Hematopoietic multipotent progenitor cell treated with erythropoietin and hydrocortisone succinate and interleukin-3 and kit ligand, for 15 days (in vitro differentiated cells): ENCODE measurements at regions not wholly inside any gene's neighbourhood (a gene's known extent, or its start where the extent isn't known, plus 50 kb on each side); places are given as distances from the start of the nearest gene placed in this dataset.
"Not testable (repeated sequence)": the region's sequence is repeated elsewhere in the genome, so short reads cannot be mapped to it uniquely, and the experiment has no call there.

Experiments
- DNase-seq: peaks from one replicate; pipeline ENCODE4 v3.0.0-alpha.2; 2015; ENCODE audit warnings: low spot score

DNA sequence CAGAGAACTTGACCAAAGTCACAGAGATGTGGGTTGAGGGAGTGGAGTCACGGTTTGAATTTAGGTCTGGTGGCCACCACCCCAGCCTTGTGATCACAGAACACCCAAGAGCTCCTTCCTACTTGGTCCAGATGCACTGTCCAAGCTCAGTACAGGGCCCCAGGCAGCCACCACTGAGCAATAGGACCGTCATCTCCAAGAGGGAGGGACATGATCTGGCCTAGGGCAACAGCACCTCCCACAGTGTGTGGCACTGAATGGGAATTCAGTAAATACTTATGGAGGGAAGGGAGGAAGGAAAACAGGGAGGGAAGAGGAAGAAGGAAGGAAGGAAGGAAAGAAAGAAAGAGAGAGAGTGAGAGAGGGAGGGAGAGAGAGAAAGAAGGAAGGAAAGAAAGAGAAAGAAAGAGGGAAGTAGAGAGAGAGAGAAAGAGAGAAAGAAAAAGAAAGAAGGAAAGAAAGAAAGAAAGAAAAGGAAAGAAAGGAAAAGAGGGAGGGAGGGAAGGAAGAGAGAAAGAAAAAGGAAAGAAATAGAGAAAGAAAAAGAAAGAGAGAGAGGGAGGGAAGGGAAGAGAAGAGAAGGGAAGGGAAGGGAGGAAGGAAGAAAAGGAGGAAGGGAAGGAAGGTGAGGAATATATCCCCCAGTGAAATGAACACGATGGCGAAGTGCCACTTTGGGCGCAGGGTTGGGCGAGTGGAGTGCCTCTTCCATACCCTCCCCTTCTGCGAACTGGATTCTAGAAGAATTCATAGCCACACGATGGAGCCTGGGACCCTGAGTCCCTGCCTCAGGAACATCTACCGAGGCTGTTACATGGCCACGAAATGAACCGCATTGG is 243.7 kb downstream of the TFAP2C start:
- no peak for DNase-seq

DNA sequence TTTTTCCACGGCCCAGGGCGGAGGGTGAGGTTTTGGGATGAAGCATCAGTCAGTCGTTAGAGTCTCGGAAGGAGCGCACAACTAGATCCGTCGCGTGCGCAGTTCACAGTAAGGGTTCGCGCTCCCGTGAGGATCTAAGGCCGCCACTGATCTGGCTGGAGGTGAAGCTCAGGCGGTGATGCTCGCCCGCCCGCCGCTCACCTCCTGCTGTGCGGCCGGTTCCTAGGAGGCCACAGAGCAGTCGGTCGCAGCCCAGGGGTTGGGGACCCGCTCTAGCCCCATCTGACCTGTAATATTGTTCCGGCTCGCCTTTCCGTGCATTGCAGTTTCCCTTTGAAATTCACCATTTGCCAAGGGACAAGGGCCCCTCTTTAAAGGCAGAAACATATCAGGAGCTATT is 244.7 kb downstream of the TFAP2C start:
- DNase-seq = no peak

DNA sequence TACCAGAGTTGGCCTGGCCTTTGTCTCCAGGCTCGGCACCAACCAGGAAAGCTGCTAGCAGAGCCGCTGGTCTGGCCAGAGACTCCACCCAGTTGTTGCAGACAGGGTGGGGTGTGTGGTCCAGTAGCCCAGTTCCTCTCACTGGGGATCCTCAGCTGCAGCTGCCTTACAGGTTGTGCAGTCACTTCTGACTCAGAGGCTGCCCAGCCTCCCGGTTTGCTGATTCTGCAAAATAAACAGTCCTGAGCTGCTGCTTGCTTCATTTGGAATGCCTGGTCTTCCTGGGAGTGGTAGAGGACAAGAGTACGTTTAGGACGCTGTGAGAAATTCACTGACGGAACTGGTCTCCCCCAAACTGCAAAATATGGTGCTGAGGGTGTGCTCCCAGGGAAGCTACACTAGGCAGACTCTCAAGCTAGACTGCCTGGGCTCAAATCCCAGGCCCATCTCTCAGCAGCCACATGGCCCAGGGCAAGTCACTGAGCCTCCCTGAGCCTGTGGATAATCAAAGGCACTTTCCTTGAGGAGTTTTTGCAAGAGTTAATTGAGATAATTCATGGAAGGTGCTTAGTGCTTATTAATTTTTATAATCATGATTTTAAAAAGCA is 246.1 kb downstream of the TFAP2C start:
- DNase-seq = no peak

GRCh38 chr20:56875803-56876202 is 246.7 kb downstream of the TFAP2C start:
- DNase-seq = no peak

DNA sequence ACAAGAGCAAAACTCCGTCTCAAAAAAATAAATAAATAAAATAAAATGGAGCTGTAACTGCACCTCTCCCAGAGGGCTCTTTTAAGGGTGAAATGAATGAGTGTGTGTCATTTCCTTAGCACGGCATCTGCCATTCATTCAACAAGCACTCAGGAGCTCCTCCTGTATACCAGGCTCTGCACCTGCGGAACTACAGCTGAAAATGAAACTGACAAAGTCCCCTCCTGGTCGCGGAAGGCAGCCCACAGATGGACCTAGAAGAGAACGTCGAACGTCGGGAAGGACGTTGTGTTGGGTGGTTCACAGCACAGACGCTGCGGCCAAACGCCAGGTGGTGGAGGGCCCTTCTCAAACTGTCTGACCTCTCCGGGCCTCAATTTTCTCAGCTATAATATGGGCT is 256.4 kb downstream of the TFAP2C start:
- DNase-seq = no peak

- DNase-seq = no peak
These were observed 260.9 kb downstream of the TFAP2C start for GRCh38 chr20:56890011-56890410.

DNA sequence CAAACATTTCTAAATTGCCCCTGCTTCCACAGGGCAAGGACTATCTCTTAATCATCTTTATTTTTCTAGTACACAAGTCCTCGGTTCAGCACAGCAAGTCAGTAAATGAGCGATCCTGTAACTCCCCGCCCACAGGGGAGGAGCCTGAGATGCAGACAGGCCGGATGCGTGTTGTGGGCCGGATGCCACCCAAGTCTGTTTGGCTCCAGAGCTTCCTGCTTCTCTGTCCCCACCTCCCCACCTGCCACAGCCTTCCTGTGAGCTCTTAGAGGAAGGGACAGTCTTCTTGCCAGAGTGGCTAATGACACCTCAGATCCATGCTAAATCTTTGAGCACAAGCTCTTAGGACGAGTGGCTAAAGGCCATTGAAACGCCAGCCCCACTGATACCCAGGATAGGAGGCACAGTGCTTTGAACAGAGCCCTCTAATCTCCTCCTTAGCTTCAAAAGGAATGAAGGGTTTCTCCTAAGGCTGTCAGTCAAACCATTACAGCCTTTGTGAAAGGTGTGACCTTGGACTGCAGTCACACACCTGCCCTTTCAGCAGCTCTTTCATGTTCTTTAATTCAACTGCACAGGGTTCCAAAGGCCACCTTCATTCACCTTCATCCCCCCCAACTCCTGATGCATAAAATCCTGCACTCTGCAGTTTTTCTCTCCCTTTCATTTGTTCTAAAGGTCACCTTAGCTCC is 264.3 kb downstream of the TFAP2C start:
- DNase-seq = no peak

DNA sequence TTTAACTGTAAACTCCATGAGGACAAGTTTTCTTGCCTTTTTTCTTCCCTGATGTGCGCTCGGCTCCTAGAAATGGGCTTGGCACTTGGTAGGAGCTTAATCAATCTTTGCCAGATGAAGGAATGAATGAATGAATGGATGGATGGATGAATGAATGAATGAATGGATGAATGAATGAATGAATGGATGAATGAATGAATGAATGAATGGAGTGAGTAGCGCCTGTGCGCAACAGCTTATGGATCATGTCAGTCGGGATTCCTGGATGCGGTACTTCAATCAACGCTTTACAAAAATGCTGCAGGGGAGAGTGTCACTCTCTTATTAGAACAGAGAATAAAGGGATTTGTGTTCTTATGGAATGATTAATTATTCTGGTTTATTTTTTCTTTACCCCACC is 267.3 kb downstream of the TFAP2C start:
- DNase-seq = no peak

DNA sequence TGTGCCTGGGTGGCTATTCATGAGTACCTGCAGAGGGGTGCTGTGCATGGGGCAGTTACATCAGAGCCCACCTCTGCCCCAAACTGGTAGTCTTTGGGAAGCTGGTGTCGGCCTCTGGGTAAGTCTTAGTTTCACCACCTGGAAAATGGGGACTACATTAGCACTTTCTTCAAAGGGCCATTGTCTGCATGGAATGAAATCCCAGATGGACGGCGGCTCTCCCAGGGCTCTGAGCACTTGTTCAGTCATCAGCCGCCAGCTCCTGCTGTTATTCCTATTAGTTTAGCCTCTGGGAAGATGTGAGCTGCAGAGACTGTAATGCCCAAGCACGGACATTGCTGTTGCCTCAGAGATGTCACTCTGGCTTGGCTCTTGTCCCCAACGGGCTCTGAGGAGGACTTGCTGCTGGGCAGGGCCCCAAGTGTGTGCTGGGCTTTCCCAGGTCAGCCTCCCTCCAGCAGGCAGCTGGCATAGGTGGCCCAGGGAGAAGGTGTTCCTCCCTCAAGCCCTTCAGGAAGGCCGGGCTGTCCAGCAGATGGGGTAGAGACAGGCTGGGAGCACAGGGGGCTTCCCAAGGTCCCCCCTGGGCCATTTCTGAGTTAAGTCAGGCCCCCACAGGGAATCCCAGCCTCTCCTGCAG is 268.3 kb downstream of the TFAP2C start:
- no peak for DNase-seq

DNA sequence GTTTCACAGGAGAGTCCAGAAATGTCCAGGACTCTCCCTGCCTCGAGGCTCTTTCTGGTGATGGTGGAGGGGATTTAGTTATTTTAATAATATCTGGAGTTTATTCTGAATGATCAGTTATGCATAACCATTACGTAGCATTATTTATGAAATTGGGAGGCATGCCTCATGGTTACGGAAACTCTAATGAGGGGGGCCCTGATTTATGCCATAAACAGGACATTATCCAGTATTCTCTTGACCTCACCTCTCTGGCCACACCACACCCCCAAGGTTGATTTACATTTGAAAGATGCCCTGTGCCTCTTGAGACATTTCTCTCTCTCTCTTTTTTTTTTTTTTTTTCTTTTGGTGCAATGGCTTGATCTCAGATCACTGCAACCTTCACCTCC is 268.8 kb downstream of the TFAP2C start:
- no peak for DNase-seq

DNA sequence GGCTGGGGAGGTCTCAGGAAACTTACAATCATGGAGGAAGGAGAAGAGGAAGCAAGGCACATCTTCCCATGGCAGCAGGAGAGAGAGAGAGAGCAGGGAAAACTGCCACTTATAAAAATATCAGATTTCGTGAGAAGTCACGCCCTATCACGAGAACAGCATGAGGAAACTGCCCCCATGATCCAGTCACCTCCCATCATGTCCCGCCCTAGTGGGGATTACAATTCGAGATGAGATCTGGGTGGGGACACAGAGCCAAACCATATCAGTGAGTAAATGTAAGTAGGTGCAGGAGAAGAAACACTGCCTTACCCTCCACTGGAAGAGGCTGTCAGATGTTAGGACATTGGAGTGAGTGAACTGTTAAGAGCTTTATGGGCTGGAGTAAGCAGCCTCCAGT is 270.4 kb downstream of the TFAP2C start:
- DNase-seq = no peak

DNA sequence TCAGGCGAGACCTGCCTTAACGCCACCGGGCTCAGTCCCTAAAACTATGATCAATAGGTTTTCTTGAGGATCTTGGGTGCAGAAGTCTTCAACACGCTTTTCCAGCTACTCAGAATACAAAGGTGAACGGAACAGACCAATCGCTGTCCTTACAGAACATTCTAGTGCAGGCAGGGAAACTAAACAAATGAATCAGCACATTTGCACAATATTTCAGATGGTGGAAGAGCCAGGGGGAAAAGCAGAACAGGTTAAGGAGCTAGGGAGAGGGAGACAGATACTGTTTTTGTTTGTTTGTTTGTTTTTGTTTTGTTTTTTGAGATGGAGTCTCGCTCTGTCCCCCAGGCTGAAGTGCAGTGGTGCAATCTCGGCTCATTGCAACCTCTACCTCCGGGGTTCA is 271.1 kb downstream of the TFAP2C start:
- no peak for DNase-seq

- no peak for DNase-seq
These were observed 274.3 kb downstream of the TFAP2C start for GRCh38 chr20:56903421-56903820.

- DNase-seq = no peak
These were observed 274.8 kb downstream of the TFAP2C start for GRCh38 chr20:56903858-56904257.

- no peak for DNase-seq
These were observed 281.0 kb downstream of the TFAP2C start for GRCh38 chr20:56909918-56910714.

DNA sequence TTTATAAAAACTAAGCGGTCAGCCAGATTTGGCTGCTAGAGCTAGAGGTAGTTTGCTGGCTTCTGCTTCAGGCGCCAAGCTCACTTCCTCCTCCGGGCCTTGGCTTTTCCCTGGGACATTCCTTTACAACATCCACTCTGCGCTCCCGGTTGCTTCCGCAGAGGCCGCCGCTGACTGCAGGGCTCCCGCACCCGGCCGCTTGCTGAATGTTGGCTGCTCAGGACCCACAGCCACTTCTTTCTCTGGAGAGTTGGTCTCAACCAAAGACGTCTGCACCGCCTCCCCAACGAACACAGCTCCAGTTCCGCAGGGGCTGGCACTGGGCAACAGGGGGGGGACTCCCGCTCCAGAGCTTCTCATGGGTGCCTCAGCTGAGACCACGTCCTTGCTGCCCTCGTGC is 282.8 kb downstream of the TFAP2C start:
- DNase-seq = no peak

GRCh38 chr20:56914532-56914931 is 285.4 kb downstream of the TFAP2C start:
- DNase-seq = no peak

GRCh38 chr20:56916345-56916622 is 287.2 kb downstream of the TFAP2C start:
- DNase-seq = no peak

GRCh38 chr20:56920041-56920440 is 290.9 kb downstream of the TFAP2C start:
- not testable (repeated sequence) for DNase-seq

DNA sequence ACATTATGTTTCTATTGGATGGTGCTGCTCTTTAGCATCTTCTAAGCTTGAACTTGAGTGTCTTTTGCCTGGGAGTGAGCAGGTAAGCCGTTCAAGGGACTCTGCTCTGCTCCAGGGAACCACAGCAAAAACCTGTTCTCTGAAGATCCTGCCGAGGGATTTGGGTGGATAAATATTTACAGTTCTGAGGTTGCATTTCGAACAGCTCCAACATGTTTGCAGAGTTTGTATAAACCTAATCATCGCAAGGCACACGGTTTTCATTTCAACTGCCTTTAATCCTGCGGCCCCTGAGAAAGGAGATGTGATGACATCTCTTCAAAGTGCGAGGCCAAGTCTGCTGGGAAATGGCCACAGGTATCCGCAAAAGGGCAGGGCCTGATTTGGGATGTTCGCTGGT is 293.4 kb downstream of the TFAP2C start:
- no peak for DNase-seq

- no peak for DNase-seq
These were observed 295.4 kb downstream of the TFAP2C start for GRCh38 chr20:56924292-56925081.
